ENCODE measurements at regions not wholly inside any gene's neighbourhood (a gene's known extent, or its start where the extent isn't known, plus 50 kb on each side); places are given as distances from the start of the nearest gene placed in this dataset.

- H3K9me3 ChIP-seq, result no peaks in the 10 kb centered on the region
- no peak overlapping the region for H3K4me3 ChIP-seq
- no peaks in the 10 kb centered on the region for H3K4me1 ChIP-seq
- TF ChIP-seq POLR2A (IDR thresholded peaks at IDR 0.05), result no peak
- no peak for TF ChIP-seq CTCF (IDR thresholded peaks at IDR 0.05)
- no peak overlapping the region for H3K27ac ChIP-seq
- intact Hi-C loops (cut with DNase I), result no loop called here
- no peaks in the 10 kb centered on the region for H3K27me3 ChIP-seq
- ATAC-seq (no peak), DNase-seq (no peak)
- H3K36me3 ChIP-seq, result no peaks in the 10 kb centered on the region
- 8% methylated on average over 1 of the region's 1 CpG for WGBS (ENCODE audit: insufficient coverage, low coverage, low lambda C conversion rate, missing lambda C conversion rate)
These were observed 213.1 kb downstream of the UBE2E3 start for GRCh38 chr2:181193550-181193949.

- Histone ChIP-seq H3K4me1 (no peaks in the 10 kb centered on the region), H3K27ac (no peak overlapping the region), H3K4me3 (no peak overlapping the region), H3K36me3 (no peaks in the 10 kb centered on the region), H3K27me3 (no peaks in the 10 kb centered on the region), H3K9me3 (no peaks in the 10 kb centered on the region)
- DNase-seq (no peak), ATAC-seq (no peak)
- WGBS (ENCODE audit: insufficient coverage, low coverage, low lambda C conversion rate, missing lambda C conversion rate), result 53% methylated on average over 4 of the region's 4 CpGs
- TF ChIP-seq CTCF (IDR thresholded peaks at IDR 0.05), result no peak
- TF ChIP-seq POLR2A (IDR thresholded peaks at IDR 0.05), result no peak
- intact Hi-C loops (cut with DNase I), result no loop called here
These were observed 216.0 kb downstream of the UBE2E3 start for GRCh38 chr2:181196401-181196800.

- ATAC-seq (no peak), DNase-seq (no peak)
- no peaks in the 10 kb centered on the region for H3K9me3 ChIP-seq
- no peaks in the 10 kb centered on the region for H3K36me3 ChIP-seq
- TF ChIP-seq CTCF (IDR thresholded peaks at IDR 0.05), result no peak
- TF ChIP-seq POLR2A (IDR thresholded peaks at IDR 0.05), result no peak
- WGBS (ENCODE audit: insufficient coverage, low coverage, low lambda C conversion rate, missing lambda C conversion rate), result 39% methylated on average over 3 of the region's 3 CpGs
- H3K27ac ChIP-seq, result no peak overlapping the region
- intact Hi-C loops (cut with DNase I), result no loop called here
- no peaks in the 10 kb centered on the region for H3K27me3 ChIP-seq
- no peaks in the 10 kb centered on the region for H3K4me1 ChIP-seq
- no peak overlapping the region for H3K4me3 ChIP-seq
These were observed 216.8 kb downstream of the UBE2E3 start for GRCh38 chr2:181197140-181197760.

GRCh38 chr2:181198183-181198864 lies 217.9 kb downstream of the UBE2E3 start:
- H3K4me1 ChIP-seq, result no peaks in the 10 kb centered on the region
- no peaks in the 10 kb centered on the region for H3K9me3 ChIP-seq
- TF ChIP-seq POLR2A (IDR thresholded peaks at IDR 0.05) (no peak), CTCF (IDR thresholded peaks at IDR 0.05) (no peak)
- no peak overlapping the region for H3K4me3 ChIP-seq
- no peak overlapping the region for H3K27ac ChIP-seq
- H3K36me3 ChIP-seq, result no peaks in the 10 kb centered on the region
- H3K27me3 ChIP-seq, result no peaks in the 10 kb centered on the region
- DNase-seq (no peak), ATAC-seq (no peak)
- 69% methylated on average over 1 of the region's 1 CpG for WGBS (ENCODE audit: insufficient coverage, low coverage, low lambda C conversion rate, missing lambda C conversion rate)
- intact Hi-C loops (cut with DNase I), result no loop called here
